SIG-M5 treated with dmso at 0.1 percent for 504 hours (cell line): ENCODE measurements at regions not wholly inside any gene's neighbourhood (a gene's known extent, or its start where the extent isn't known, plus 50 kb on each side); places are given as distances from the start of the nearest gene placed in this dataset.

Experiments used
- DNase-seq: peaks from one replicate; lab custom pipeline; 2025; ENCODE audit not compliant: unreplicated experiment; lab: John Stamatoyannopoulos, UW

- DNase-seq, result no peak
Observed at GRCh38 chr5:86768699-86769202, 151.0 kb downstream of the COX7C start.

GRCh38 chr5:86780018-86780417 is 162.3 kb downstream of the COX7C start:
- no peak for DNase-seq

- no peak for DNase-seq
Observed at GRCh38 chr5:86786955-86787354, 169.2 kb downstream of the COX7C start.

GRCh38 chr5:86795659-86796058 is 177.9 kb downstream of the COX7C start:
- no peak for DNase-seq

- DNase-seq, result no peak
Observed at GRCh38 chr5:86797677-86798076, 179.9 kb downstream of the COX7C start.

GRCh38 chr5:86806206-86806605 is 188.5 kb downstream of the COX7C start:
- no peak for DNase-seq

- no peak for DNase-seq
Observed at GRCh38 chr5:86807046-86808031, 189.6 kb downstream of the COX7C start.

- DNase-seq, result no peak
Observed at GRCh38 chr5:86814315-86814714, 196.6 kb downstream of the COX7C start.

GRCh38 chr5:86814907-86815306 is 197.2 kb downstream of the COX7C start:
- DNase-seq, result no peak

- DNase-seq, result no peak
Observed at GRCh38 chr5:86824637-86825036, 206.9 kb downstream of the COX7C start.

- DNase-seq, result no peak
Observed at GRCh38 chr5:86831128-86831527, 213.4 kb downstream of the COX7C start.

- DNase-seq, result no peak
Observed at GRCh38 chr5:86833868-86834267, 216.1 kb downstream of the COX7C start.

- no peak for DNase-seq
Observed at GRCh38 chr5:86837610-86838009, 219.9 kb downstream of the COX7C start.

GRCh38 chr5:86838083-86838482 is 220.3 kb downstream of the COX7C start:
- DNase-seq, result no peak

GRCh38 chr5:86841000-86841644 is 223.4 kb downstream of the COX7C start:
- DNase-seq, result no peak

- DNase-seq, result no peak
Observed at GRCh38 chr5:86858442-86858841, 240.7 kb downstream of the COX7C start.

- no peak for DNase-seq
Observed at GRCh38 chr5:86861512-86861911, 243.8 kb downstream of the COX7C start.

GRCh38 chr5:86862093-86862492 is 244.4 kb downstream of the COX7C start:
- no peak for DNase-seq

GRCh38 chr5:86864051-86864450 is 246.3 kb downstream of the COX7C start:
- DNase-seq, result no peak

GRCh38 chr5:86865256-86865785 is 247.6 kb downstream of the COX7C start:
- no peak for DNase-seq

- DNase-seq, result no peak
Observed at GRCh38 chr5:86866036-86866435, 248.3 kb downstream of the COX7C start.

GRCh38 chr5:86869268-86869667 is 251.5 kb downstream of the COX7C start:
- DNase-seq, result no peak
